ENCODE measurements at regions not wholly inside any gene's neighbourhood (a gene's known extent, or its start where the extent isn't known, plus 50 kb on each side); places are given as distances from the start of the nearest gene placed in this dataset.

- Histone ChIP-seq H3K9ac (ENCODE audit: low read length in 3 of 3) (no peak overlapping the region), H3K27ac (ENCODE audit: low read depth in 2 of 2, low read length in 2 of 2) (no peak overlapping the region), H3K4me1 (ENCODE audit: control insufficient read depth in 2 of 3, insufficient read depth in 2 of 3, low read depth in 1 of 3, low read length in 3 of 3) (no peaks in the 10 kb centered on the region), H3K36me3 (ENCODE audit: control insufficient read depth in 2 of 3, insufficient read depth in 3 of 3, low read length in 3 of 3) (no peaks in the 10 kb centered on the region), H3K4me3 (ENCODE audit: low read length in 3 of 3) (no peak overlapping the region), H3K9me3 (ENCODE audit: control insufficient read depth in 2 of 3, insufficient read depth in 1 of 3, low read length in 3 of 3) (no peaks in the 10 kb centered on the region), H3K27me3 (ENCODE audit: control insufficient read depth, insufficient read depth, low read length) (no peaks in the 10 kb centered on the region)
- DNase-seq (no peak), FAIRE-seq (no peak)
- no peak for TF ChIP-seq CTCF (IDR thresholded peaks at IDR 0.05; ENCODE audit: borderline replicate concordance, extremely low read depth, insufficient read depth)
- intact Hi-C loops (cut with DNase I): no loop called here
These were observed 189.2 kb downstream of the PLPP4 start for GRCh38 chr10:120646159-120646732.

GRCh38 chr10:120646738-120647456, 189.9 kb downstream of the PLPP4 start:
- DNase-seq: no peak
- TF ChIP-seq CTCF (IDR thresholded peaks at IDR 0.05; ENCODE audit: borderline replicate concordance, extremely low read depth, insufficient read depth): no peak
- H3K4me1 ChIP-seq (ENCODE audit: control insufficient read depth in 2 of 3, insufficient read depth in 2 of 3, low read depth in 1 of 3, low read length in 3 of 3): no peaks in the 10 kb centered on the region
- no peak overlapping the region for H3K9ac ChIP-seq (ENCODE audit: low read length in 3 of 3)
- no peaks in the 10 kb centered on the region for H3K36me3 ChIP-seq (ENCODE audit: control insufficient read depth in 2 of 3, insufficient read depth in 3 of 3, low read length in 3 of 3)
- FAIRE-seq: no peak
- intact Hi-C loops (cut with DNase I): no loop called here
- H3K4me3 ChIP-seq (ENCODE audit: low read length in 3 of 3): no peak overlapping the region
- H3K9me3 ChIP-seq (ENCODE audit: control insufficient read depth in 2 of 3, insufficient read depth in 1 of 3, low read length in 3 of 3): no peaks in the 10 kb centered on the region
- H3K27ac ChIP-seq (ENCODE audit: low read depth in 2 of 2, low read length in 2 of 2): no peak overlapping the region
- H3K27me3 ChIP-seq (ENCODE audit: control insufficient read depth, insufficient read depth, low read length): no peaks in the 10 kb centered on the region

- no peak for DNase-seq
- intact Hi-C loops (cut with DNase I): no loop called here
- Histone ChIP-seq H3K9ac (ENCODE audit: low read length in 3 of 3) (no peak overlapping the region), H3K27me3 (ENCODE audit: control insufficient read depth, insufficient read depth, low read length) (no peaks in the 10 kb centered on the region), H3K27ac (ENCODE audit: low read depth in 2 of 2, low read length in 2 of 2) (no peak overlapping the region), H3K4me1 (ENCODE audit: control insufficient read depth in 2 of 3, insufficient read depth in 2 of 3, low read depth in 1 of 3, low read length in 3 of 3) (no peaks in the 10 kb centered on the region), H3K36me3 (ENCODE audit: control insufficient read depth in 2 of 3, insufficient read depth in 3 of 3, low read length in 3 of 3) (no peaks in the 10 kb centered on the region), H3K9me3 (ENCODE audit: control insufficient read depth in 2 of 3, insufficient read depth in 1 of 3, low read length in 3 of 3) (no peaks in the 10 kb centered on the region), H3K4me3 (ENCODE audit: low read length in 3 of 3) (no peak overlapping the region)
- TF ChIP-seq CTCF (IDR thresholded peaks at IDR 0.05; ENCODE audit: borderline replicate concordance, extremely low read depth, insufficient read depth): no peak
- FAIRE-seq: no peak
These were observed 193.8 kb downstream of the PLPP4 start for GRCh38 chr10:120650705-120651399.
